HG03060 (cell line): ENCODE measurements at regions not wholly inside any gene's neighbourhood (a gene's known extent, or its start where the extent isn't known, plus 50 kb on each side); places are given as distances from the start of the nearest gene placed in this dataset.
"Not testable (repeated sequence)": the region's sequence is repeated elsewhere in the genome, so short reads cannot be mapped to it uniquely, and the experiment has no call there.

Experiments
- ATAC-seq: cut with Tn5 transposase; IDR thresholded peaks from one replicate; pipeline ENCODE4 v1.9.1; 2021; ENCODE audit warnings: low read depth, moderate number of reproducible peaks; ENCODE audit not compliant: unreplicated experiment

- no peak for ATAC-seq
These were observed 193.9 kb upstream of the PHF14 start for GRCh38 chr7:10779465-10780399.

- ATAC-seq = no peak
These were observed 193.3 kb upstream of the PHF14 start for GRCh38 chr7:10780400-10780747.

GRCh38 chr7:10786976-10787375 lies 186.7 kb upstream of the PHF14 start:
- ATAC-seq = not testable (repeated sequence)

GRCh38 chr7:10789170-10789569 lies 184.5 kb upstream of the PHF14 start:
- ATAC-seq = no peak

GRCh38 chr7:10790910-10791309 lies 182.8 kb upstream of the PHF14 start:
- ATAC-seq = no peak

GRCh38 chr7:10793995-10794775 lies 179.5 kb upstream of the PHF14 start:
- ATAC-seq = no peak

GRCh38 chr7:10797157-10797556 lies 176.5 kb upstream of the PHF14 start:
- no peak for ATAC-seq

- no peak for ATAC-seq
These were observed 175.6 kb upstream of the PHF14 start for GRCh38 chr7:10798044-10798443.

GRCh38 chr7:10799475-10799874 lies 174.2 kb upstream of the PHF14 start:
- ATAC-seq = no peak

GRCh38 chr7:10802011-10802410 lies 171.7 kb upstream of the PHF14 start:
- ATAC-seq = no peak

- no peak for ATAC-seq
These were observed 171.1 kb upstream of the PHF14 start for GRCh38 chr7:10802526-10802925.

- no peak for ATAC-seq
These were observed 170.0 kb upstream of the PHF14 start for GRCh38 chr7:10803720-10804119.

- ATAC-seq = no peak
These were observed 168.9 kb upstream of the PHF14 start for GRCh38 chr7:10804770-10805169.

GRCh38 chr7:10815546-10815945 lies 158.1 kb upstream of the PHF14 start:
- no peak for ATAC-seq

GRCh38 chr7:10821156-10821555 lies 152.5 kb upstream of the PHF14 start:
- ATAC-seq = no peak

GRCh38 chr7:10824154-10824553 lies 149.5 kb upstream of the PHF14 start:
- ATAC-seq = no peak

GRCh38 chr7:10838228-10838627 lies 135.4 kb upstream of the PHF14 start:
- no peak for ATAC-seq

- ATAC-seq = no peak
These were observed 128.4 kb upstream of the PHF14 start for GRCh38 chr7:10845225-10845624.

- ATAC-seq = no peak
These were observed 118.1 kb upstream of the PHF14 start for GRCh38 chr7:10855583-10855982.

- ATAC-seq = no peak
These were observed 113.2 kb upstream of the PHF14 start for GRCh38 chr7:10860516-10860915.

- ATAC-seq = no peak
These were observed 110.2 kb upstream of the PHF14 start for GRCh38 chr7:10863476-10863875.

GRCh38 chr7:10874666-10875065 lies 99.0 kb upstream of the PHF14 start:
- no peak for ATAC-seq
